Calu3 (cell line): ENCODE measurements at regions not wholly inside any gene's neighbourhood (a gene's known extent, or its start where the extent isn't known, plus 50 kb on each side); places are given as distances from the start of the nearest gene placed in this dataset.

Experiments used
- BruUV-seq: library from RNA; stranded (reverse); fragments of 400-500 nt; replicated peaks from 2 replicates; lab custom pipeline; 2021; lab: Mats Ljungman, UMichigan
- CTCF ChIA-PET: fragments of 300-600 bp; sonication (Branson Sonifier 250); formaldehyde crosslinking; loops from one replicate; lab custom pipeline; 2022; ENCODE audit warnings: antibody characterized with exemption; lab: Charles Lee
- DNase-seq: peaks from one replicate; pipeline ENCODE4 v3.0.0; 2022
- H3K27ac Mint-ChIP-seq: one replicate; pipeline ENCODE4 v1.8.0; 2022; ENCODE audit warnings: mixed read lengths; ENCODE audit not compliant: unreplicated experiment
- H3K27me3 Mint-ChIP-seq: one replicate; pipeline ENCODE4 v1.8.0; 2022; ENCODE audit warnings: mixed read lengths; ENCODE audit not compliant: unreplicated experiment
- H3K36me3 Mint-ChIP-seq: one replicate; pipeline ENCODE4 v1.8.0; 2022; ENCODE audit warnings: mild to moderate bottlenecking, moderate library complexity, mixed read lengths; ENCODE audit not compliant: insufficient read depth, unreplicated experiment
- H3K4me1 Mint-ChIP-seq: one replicate; pipeline ENCODE4 v1.8.0; 2022; ENCODE audit warnings: mild to moderate bottlenecking, low read depth, mixed read lengths; ENCODE audit not compliant: unreplicated experiment
- H3K4me3 Mint-ChIP-seq: one replicate; pipeline ENCODE4 v1.8.0; 2022; ENCODE audit warnings: mild to moderate bottlenecking, low read depth, moderate library complexity, mixed read lengths; ENCODE audit not compliant: unreplicated experiment
- H3K9me3 Mint-ChIP-seq: one replicate; pipeline ENCODE4 v1.8.0; 2022; ENCODE audit warnings: low read depth, mixed read lengths; ENCODE audit not compliant: unreplicated experiment
- intact Hi-C: fragments of 100-400 bp; cut with micrococcal nuclease; formaldehyde crosslinking; loops from one replicate; pipeline ENCODE4 v1.10.0; 2022; ENCODE audit not compliant: unreplicated experiment
- TF ChIP-seq, protein P1 (sequence below): fragments of 200-600 bp; IDR thresholded peaks from one replicate; pipeline ENCODE4 v1.8.0; 2022; ENCODE audit warnings: antibody characterized with exemption; ENCODE audit not compliant: unreplicated experiment

- CTCF ChIA-PET: interaction anchor here (1.2 kb wide), 1 partner anchor 11 kb away, joined by 4 read pairs; no protein-coding TSS in a partner anchor
- H3K36me3 Mint-ChIP-seq: no peaks in the 10 kb centered on the region
Measured at GRCh38 chr2:221125691-221126090, 446.4 kb downstream of the EPHA4 start.

GRCh38 chr2:221129657-221130056 lies 442.4 kb downstream of the EPHA4 start:
- CTCF ChIA-PET: no interaction called here
- H3K4me3 Mint-ChIP-seq: no peak overlapping the region
- H3K9me3 Mint-ChIP-seq: peaks cover 7% of the 10 kb centered on the region
- no peaks in the 10 kb centered on the region for H3K27me3 Mint-ChIP-seq
- DNase-seq: no peak
- no TSS peak for BruUV-seq
- no peaks in the 10 kb centered on the region for H3K36me3 Mint-ChIP-seq
- TF ChIP-seq, protein P1, sequence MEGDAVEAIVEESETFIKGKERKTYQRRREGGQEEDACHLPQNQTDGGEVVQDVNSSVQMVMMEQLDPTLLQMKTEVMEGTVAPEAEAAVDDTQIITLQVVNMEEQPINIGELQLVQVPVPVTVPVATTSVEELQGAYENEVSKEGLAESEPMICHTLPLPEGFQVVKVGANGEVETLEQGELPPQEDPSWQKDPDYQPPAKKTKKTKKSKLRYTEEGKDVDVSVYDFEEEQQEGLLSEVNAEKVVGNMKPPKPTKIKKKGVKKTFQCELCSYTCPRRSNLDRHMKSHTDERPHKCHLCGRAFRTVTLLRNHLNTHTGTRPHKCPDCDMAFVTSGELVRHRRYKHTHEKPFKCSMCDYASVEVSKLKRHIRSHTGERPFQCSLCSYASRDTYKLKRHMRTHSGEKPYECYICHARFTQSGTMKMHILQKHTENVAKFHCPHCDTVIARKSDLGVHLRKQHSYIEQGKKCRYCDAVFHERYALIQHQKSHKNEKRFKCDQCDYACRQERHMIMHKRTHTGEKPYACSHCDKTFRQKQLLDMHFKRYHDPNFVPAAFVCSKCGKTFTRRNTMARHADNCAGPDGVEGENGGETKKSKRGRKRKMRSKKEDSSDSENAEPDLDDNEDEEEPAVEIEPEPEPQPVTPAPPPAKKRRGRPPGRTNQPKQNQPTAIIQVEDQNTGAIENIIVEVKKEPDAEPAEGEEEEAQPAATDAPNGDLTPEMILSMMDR: no peak
- no peaks in the 10 kb centered on the region for H3K4me1 Mint-ChIP-seq
- intact Hi-C loops: no loop called here
- no peak overlapping the region for H3K27ac Mint-ChIP-seq

More at GRCh38 chr2:221125691-221126090, 446.4 kb downstream of the EPHA4 start:
- DNase-seq: no peak
- TF ChIP-seq, protein P1: no peak
- intact Hi-C loops: no loop called here
- Mint-ChIP-seq H3K9me3 (peaks cover 7% of the 10 kb centered on the region), H3K4me1 (no peaks in the 10 kb centered on the region), H3K27ac (no peak overlapping the region), H3K4me3 (no peak overlapping the region), H3K27me3 (no peaks in the 10 kb centered on the region)
- BruUV-seq: no TSS peak

DNA sequence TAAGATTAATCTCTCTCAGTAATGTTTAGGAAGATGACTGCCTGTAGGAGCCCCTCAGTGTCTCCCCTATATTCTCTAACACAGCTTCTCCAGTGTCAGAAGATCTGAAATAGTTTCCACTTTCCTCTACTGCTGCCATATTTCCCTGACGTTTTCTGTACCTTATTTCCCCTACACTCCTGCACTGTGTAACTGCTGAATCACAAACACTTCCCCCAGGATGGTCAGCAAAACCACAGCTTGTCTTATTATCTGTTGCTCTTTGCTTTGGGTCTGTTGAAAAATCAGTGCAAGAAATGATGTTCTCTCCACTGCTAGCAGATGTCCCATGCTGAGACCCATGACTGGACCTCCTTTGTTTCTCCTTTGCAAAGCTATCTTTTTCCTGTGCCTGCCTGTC lies 441.7 kb downstream of the EPHA4 start:
- CTCF ChIA-PET: no interaction called here
- H3K36me3 Mint-ChIP-seq: no peaks in the 10 kb centered on the region
- H3K9me3 Mint-ChIP-seq: peaks cover 7% of the 10 kb centered on the region
- H3K4me1 Mint-ChIP-seq: no peaks in the 10 kb centered on the region
- no peak overlapping the region for H3K4me3 Mint-ChIP-seq
- no peaks in the 10 kb centered on the region for H3K27me3 Mint-ChIP-seq
- TF ChIP-seq, protein P1: no peak
- H3K27ac Mint-ChIP-seq: no peak overlapping the region
- no peak for DNase-seq
- BruUV-seq: no TSS peak
- intact Hi-C loops: no loop called here

GRCh38 chr2:221133941-221134340 lies 438.2 kb downstream of the EPHA4 start:
- Mint-ChIP-seq H3K9me3 (no peaks in the 10 kb centered on the region), H3K36me3 (no peaks in the 10 kb centered on the region), H3K4me3 (no peak overlapping the region), H3K27me3 (no peaks in the 10 kb centered on the region), H3K27ac (no peak overlapping the region), H3K4me1 (no peaks in the 10 kb centered on the region)
- no peak for DNase-seq
- intact Hi-C loops: no loop called here
- CTCF ChIA-PET: no interaction called here
- TF ChIP-seq, protein P1: no peak
- no TSS peak for BruUV-seq
